Lower leg skin (tissue), 3 donors: ENCODE measurements at regions not wholly inside any gene's neighbourhood (a gene's known extent, or its start where the extent isn't known, plus 50 kb on each side); places are given as distances from the start of the nearest gene placed in this dataset.

Source experiments
- CTCF ChIP-seq, 3 donors: fragments of 450-650 bp; IDR thresholded peaks; one replicate each; pipeline ENCODE4 v1.5.1; 2016; ENCODE audit warnings: antibody characterized with exemption in 3 of 3, mild to moderate bottlenecking in 3 of 3, moderate library complexity in 2 of 3
- POLR2A ChIP-seq, 2 donors: fragments of 450-650 bp; IDR thresholded peaks; one replicate each; pipeline ENCODE4 v1.6.1; 2016 to 2017; ENCODE audit warnings: antibody characterized with exemption in 2 of 2, mild to moderate bottlenecking in 1 of 2, moderate library complexity in 1 of 2

GRCh38 chr5:163914910-163915309, 409.5 kb downstream of the MAT2B start:
- no peak for TF ChIP-seq CTCF (IDR thresholded peaks at IDR 0.05)
- no peak for TF ChIP-seq POLR2A (IDR thresholded peaks at IDR 0.05)
